ENCODE measurements at regions not wholly inside any gene's neighbourhood (a gene's known extent, or its start where the extent isn't known, plus 50 kb on each side); places are given as distances from the start of the nearest gene placed in this dataset.

GRCh38 chr3:28816017-28816416 is 464.9 kb upstream of the RBMS3 start:
- no peak for DNase-seq

GRCh38 chr3:28824316-28824715 is 456.6 kb upstream of the RBMS3 start:
- no peak for DNase-seq

GRCh38 chr3:28826840-28827239 is 454.0 kb upstream of the RBMS3 start:
- no peak for DNase-seq

DNA sequence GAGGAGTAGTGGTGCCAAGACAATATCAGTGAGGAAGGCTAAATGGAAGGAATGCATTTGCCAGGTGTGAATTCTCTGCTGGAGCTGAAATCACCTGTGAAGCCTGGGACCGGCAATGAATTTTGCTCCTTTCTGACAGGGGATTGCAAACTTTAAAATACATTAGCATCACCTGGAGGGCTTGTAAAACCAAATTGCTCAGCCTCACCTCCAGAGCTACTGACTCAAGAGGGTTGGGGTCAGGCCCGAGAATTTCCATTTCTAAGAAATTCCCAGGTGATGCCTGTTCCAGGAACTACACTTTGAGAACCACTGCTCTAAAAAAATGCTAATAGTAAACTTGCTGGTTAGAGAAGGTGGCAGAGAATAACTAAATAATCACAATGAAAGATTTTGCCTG is 445.6 kb upstream of the RBMS3 start:
- no peak for DNase-seq

DNA sequence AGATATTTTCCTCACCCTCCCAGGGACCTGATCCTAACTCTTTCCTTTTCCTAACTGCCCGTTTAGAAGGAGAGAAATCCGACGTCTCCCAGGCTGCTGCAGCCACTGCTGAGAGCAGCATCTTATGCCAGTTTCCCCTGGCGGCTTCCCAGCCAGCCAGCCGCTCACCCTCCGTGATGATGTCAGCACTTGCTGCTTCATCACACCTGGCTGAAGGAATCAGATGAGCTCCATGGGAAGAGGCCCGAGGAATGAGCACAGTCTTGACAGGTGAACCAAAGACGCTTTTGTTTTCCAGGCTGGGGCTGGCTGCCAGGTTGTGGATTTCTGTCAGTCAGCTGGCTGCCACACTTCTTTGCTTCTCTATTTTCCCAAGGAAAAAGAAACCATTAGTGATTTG is 445.1 kb upstream of the RBMS3 start:
- DNase-seq = peak in 2 of 3 donors; percentile 10 to 33

- no peak for DNase-seq
Measured at GRCh38 chr3:28836199-28836598, 444.7 kb upstream of the RBMS3 start.

GRCh38 chr3:28840976-28841376 is 439.9 kb upstream of the RBMS3 start:
- no peak for DNase-seq

GRCh38 chr3:28841441-28841840 is 439.4 kb upstream of the RBMS3 start:
- no peak for DNase-seq

- DNase-seq = no peak
Measured at GRCh38 chr3:28844298-28845005, 436.4 kb upstream of the RBMS3 start.

- DNase-seq = no peak
Measured at GRCh38 chr3:28845006-28845324, 435.9 kb upstream of the RBMS3 start.

- no peak for DNase-seq
Measured at GRCh38 chr3:28846971-28847478, 433.8 kb upstream of the RBMS3 start.

DNA sequence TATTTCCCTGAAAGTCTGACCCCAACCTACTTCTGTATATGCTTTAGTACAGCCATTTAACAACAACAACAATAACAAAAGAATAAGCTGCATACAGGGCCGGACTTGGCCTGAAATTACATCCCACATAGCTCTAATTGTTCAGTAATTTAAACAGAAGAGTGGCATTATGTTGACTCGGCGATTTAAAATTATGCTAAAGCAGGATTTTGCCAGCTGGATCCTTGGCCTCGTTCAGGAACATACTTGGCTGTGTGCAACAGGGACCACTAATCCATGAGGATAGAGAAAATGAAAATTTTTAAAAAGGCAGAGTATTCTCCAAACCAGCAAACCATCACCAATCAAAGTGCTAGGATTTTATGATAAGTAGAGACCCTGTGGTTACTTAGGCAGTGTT is 433.1 kb upstream of the RBMS3 start:
- no peak for DNase-seq

DNA sequence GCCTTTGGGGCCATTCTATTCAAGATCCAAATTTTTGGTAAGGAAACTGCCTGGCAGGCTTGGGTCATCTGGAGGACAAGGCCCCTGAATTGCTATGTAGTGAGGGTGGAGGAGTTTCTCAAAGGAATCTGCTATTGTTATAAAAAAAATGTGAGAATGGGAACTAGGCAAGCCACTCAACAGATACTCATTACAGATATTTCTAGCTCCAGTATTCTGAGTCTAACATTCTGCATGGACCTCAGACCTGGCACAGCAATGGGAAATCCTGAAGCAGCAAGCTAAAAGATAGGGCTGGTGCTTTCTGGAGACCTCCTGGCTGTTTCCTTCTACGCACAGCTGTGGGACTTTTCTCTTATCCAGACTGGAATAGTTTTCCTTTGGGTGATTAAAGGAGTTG is 430.7 kb upstream of the RBMS3 start:
- DNase-seq = no peak

- DNase-seq = peak in 2 of 3 donors; percentile 10 to 31
Measured at GRCh38 chr3:28853830-28854229, 427.0 kb upstream of the RBMS3 start.

- DNase-seq = no peak
Measured at GRCh38 chr3:28856796-28857195, 424.1 kb upstream of the RBMS3 start.

- no peak for DNase-seq
Measured at GRCh38 chr3:28859897-28860296, 421.0 kb upstream of the RBMS3 start.

DNA sequence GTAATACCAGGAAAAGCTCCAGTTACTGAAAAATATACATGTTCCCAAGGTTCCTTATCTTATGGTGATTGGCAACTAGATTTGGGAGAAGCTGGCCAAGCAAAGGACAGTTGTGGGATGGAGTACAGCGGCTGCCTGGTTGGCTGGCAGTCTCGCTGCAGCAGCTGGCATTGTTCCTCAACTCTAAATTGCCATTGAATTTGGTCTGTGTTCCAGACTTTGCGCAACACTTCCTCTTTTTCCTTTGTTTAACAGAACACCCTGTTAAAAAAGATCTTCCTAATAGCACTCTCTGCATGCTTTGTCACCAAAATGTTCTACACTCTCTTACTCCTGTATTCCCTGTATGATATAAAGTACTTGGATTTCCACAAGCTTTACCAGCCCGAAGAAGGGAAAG is 420.6 kb upstream of the RBMS3 start:
- peak in 2 of 3 donors; percentile 47 to 63 for DNase-seq

GRCh38 chr3:28863186-28863585 is 417.7 kb upstream of the RBMS3 start:
- no peak for DNase-seq

- DNase-seq = peak in 1 of 3 donors; percentile 10
Measured at GRCh38 chr3:28867836-28868235, 413.0 kb upstream of the RBMS3 start.

DNA sequence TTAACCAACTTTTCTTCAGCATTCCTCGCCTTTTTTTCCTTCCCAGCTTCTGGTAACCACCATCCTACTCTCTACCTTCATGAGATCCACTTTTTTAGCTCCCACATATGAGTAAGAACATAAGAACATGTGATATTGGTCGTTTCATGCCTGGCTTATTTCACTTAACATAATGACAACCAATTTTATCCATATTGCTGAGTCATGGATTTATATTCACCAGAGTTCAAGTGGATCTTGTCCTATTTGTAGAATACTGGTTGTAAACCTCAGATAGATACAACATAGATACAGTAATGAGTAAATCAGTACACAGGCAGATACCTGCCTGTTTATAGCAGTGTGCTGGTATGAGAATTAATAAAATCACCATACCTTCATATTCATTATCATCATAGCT is 412.0 kb upstream of the RBMS3 start:
- no peak for DNase-seq

DNA sequence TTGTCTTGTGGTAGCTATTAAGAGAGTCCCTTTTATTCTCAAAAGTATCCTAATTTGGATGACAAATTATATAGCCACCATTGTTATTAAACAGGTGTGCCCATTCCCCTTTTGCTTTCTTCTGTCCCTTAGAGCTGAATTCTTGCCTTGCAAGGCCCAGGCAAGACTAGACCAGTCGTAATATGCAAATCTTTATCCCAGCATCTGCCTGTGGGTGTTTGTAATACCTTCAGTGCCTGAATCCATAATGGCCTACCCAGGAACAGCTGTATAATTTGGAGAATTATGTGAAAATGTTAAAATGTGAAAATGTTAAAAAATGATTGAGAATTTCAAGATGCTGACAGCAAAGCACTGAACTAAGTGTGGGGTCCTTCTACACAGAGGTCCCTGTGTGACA is 403.0 kb upstream of the RBMS3 start:
- no peak for DNase-seq

GRCh38 chr3:28890373-28890772 is 390.5 kb upstream of the RBMS3 start:
- no peak for DNase-seq

DNA sequence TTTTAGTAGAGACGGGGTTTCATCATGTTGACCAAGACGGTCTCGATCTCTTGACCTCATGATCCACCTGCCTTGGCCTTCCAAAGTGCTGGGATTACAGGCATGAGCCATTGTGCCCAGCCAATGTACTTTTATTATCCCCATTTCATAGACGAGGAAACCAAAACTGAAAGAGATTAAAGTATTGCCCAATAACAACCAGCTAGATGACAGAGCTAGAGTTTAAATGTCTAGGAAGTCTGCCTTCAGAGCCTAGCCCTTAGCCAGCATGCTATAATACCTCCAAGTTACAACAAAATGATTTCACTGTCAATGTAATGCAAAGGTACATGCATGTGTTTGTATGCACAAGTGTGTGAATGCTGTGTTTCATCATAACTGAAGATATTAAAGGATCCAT is 389.4 kb upstream of the RBMS3 start:
- no peak for DNase-seq

GRCh38 chr3:28900301-28900700 is 380.6 kb upstream of the RBMS3 start:
- DNase-seq = no peak
